ENCODE measurements at regions not wholly inside any gene's neighbourhood (a gene's known extent, or its start where the extent isn't known, plus 50 kb on each side); places are given as distances from the start of the nearest gene placed in this dataset.
"Not testable (repeated sequence)": the region's sequence is repeated elsewhere in the genome, so short reads cannot be mapped to it uniquely, and the experiment has no call there.

GRCh38 chr4:14336656-14337055 is 665.6 kb upstream of the CPEB2 start:
- no peak for DNase-seq

GRCh38 chr4:14337892-14338584 is 664.2 kb upstream of the CPEB2 start:
- DNase-seq: no peak

GRCh38 chr4:14338585-14339265 is 663.6 kb upstream of the CPEB2 start:
- DNase-seq: no peak

- DNase-seq: no peak
These were observed 662.6 kb upstream of the CPEB2 start for GRCh38 chr4:14339715-14340114.

GRCh38 chr4:14340321-14340720 is 662.0 kb upstream of the CPEB2 start:
- DNase-seq: no peak

GRCh38 chr4:14343961-14344360 is 658.3 kb upstream of the CPEB2 start:
- DNase-seq: no peak

- no peak for DNase-seq
These were observed 656.9 kb upstream of the CPEB2 start for GRCh38 chr4:14345356-14345775.

- DNase-seq: no peak
These were observed 654.8 kb upstream of the CPEB2 start for GRCh38 chr4:14347526-14347925.

GRCh38 chr4:14348506-14348905 is 653.8 kb upstream of the CPEB2 start:
- DNase-seq: no peak

- not testable (repeated sequence) for DNase-seq
These were observed 643.6 kb upstream of the CPEB2 start for GRCh38 chr4:14358544-14359160.

- DNase-seq: no peak
These were observed 642.3 kb upstream of the CPEB2 start for GRCh38 chr4:14359991-14360390.

- no peak for DNase-seq
These were observed 641.2 kb upstream of the CPEB2 start for GRCh38 chr4:14361084-14361483.

GRCh38 chr4:14362385-14362784 is 639.9 kb upstream of the CPEB2 start:
- DNase-seq: no peak

GRCh38 chr4:14364953-14365536 is 637.2 kb upstream of the CPEB2 start:
- no peak for DNase-seq

- no peak for DNase-seq
These were observed 633.9 kb upstream of the CPEB2 start for GRCh38 chr4:14368391-14368790.

GRCh38 chr4:14371131-14371530 is 631.1 kb upstream of the CPEB2 start:
- no peak for DNase-seq

GRCh38 chr4:14375816-14376215 is 626.5 kb upstream of the CPEB2 start:
- no peak for DNase-seq

- DNase-seq: no peak
These were observed 623.1 kb upstream of the CPEB2 start for GRCh38 chr4:14379183-14379582.

- no peak for DNase-seq
These were observed 618.6 kb upstream of the CPEB2 start for GRCh38 chr4:14383652-14384051.

GRCh38 chr4:14384824-14385223 is 617.5 kb upstream of the CPEB2 start:
- no peak for DNase-seq

- no peak for DNase-seq
These were observed 616.1 kb upstream of the CPEB2 start for GRCh38 chr4:14386196-14386595.

- no peak for DNase-seq
These were observed 614.6 kb upstream of the CPEB2 start for GRCh38 chr4:14387647-14388046.

- no peak for DNase-seq
These were observed 609.9 kb upstream of the CPEB2 start for GRCh38 chr4:14392378-14392777.

GRCh38 chr4:14396183-14396582 is 606.1 kb upstream of the CPEB2 start:
- DNase-seq: no peak

Data from left hindlimb (tissue), 1 donor.